GM11168 (cell line): ENCODE measurements at regions not wholly inside any gene's neighbourhood (a gene's known extent, or its start where the extent isn't known, plus 50 kb on each side); places are given as distances from the start of the nearest gene placed in this dataset.

Source experiments
- in situ Hi-C: fragments of 300-500 bp; cut with MboI; formaldehyde crosslinking; loops from one replicate; pipeline ENCODE4 v1.12.0; 2022; ENCODE audit warnings: low sequenced_read_pairs; ENCODE audit not compliant: unreplicated experiment

DNA sequence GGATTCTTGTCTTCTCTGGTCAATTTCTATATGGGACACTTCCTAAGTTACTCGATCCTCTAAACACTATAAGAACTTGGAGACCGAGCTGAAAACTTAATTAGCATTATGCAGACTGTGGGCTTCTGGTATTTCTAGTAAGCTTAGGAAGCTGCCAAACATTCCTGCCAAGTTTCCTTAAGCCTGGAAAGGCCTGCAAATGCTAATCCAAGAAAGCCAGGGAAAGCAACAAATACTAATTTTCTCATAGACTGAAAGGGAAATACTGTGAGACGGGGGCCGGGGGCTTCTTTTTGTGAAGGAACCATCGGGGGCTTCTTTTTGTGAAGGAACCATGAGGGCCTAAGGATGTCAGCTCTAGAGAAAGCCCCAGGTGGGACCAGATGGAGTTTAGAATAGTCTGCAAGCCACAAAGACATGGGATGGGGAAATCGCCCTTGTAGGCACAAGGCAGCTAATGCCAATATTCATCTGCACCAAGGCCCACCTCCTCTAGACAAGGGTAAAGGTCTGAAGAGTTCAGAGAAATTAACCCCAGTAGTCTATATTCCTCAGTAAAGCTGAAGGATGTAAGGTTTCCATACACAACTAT, 332.4 kb upstream of the PRDM1 start:
- in situ Hi-C loops: no loop called here

DNA sequence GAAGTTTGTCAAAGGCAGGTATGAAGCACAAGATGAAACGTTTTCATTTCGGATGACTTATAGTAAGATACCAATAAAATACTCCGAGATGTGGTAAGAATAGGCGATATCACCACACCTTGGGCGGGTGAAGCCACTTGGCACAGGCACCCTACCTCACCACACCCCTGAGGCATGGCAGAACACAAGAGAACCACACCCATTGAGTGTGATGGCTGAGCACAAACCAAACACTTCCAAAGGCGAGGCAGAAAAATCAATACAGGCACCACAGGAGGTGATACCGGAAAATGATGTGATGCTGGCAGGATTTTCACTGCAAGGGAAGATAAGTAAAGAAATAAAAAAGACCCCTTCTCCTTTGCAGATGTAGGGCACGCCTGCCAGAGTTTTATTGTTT, 332.9 kb upstream of the PRDM1 start:
- in situ Hi-C loops: no loop called here

DNA sequence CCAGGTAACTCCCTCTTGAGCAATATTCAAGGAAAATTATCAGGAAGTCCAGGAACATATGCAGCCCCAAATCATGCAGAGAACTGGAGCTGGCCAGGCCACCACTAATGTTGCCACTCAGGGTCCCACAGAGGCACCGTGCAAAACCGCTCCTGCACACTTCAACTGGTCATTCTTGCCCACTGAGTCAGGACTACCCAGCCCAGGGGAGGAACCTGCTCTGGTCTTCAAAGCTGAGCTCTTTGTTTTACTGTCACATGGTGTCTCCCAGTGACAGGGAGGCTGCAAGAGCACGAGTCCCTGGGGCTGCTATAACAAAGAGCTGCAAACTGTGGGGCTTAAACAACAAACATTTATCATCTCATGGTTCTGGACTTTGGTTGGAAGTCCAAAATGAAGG, 336.0 kb upstream of the PRDM1 start:
- in situ Hi-C loops: no loop called here

DNA sequence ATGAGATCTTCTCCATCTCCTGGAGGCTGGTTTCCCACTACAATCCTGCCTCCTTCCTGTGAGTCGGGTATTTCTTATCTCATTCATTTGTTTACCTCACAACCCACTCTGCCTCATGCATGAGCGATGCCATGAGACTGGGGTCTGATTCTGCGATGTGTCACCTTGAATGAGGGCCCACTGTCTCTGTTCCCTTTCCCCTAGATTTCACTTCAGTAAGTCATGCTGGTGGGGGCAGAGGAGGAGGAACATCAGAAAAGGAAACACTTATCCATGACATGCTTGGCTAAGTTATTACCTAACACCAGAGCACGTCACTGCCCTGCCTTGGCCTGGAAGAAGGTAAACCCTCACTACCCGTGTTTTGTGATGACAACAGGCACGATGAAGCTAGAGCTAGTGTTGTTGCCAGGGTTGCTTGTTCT, 337.4 kb upstream of the PRDM1 start:
- in situ Hi-C loops: loop anchor here (25.0 kb wide), 2 partner anchors 339 to 489 kb away; partner anchors contain the start of gene PRDM1

DNA sequence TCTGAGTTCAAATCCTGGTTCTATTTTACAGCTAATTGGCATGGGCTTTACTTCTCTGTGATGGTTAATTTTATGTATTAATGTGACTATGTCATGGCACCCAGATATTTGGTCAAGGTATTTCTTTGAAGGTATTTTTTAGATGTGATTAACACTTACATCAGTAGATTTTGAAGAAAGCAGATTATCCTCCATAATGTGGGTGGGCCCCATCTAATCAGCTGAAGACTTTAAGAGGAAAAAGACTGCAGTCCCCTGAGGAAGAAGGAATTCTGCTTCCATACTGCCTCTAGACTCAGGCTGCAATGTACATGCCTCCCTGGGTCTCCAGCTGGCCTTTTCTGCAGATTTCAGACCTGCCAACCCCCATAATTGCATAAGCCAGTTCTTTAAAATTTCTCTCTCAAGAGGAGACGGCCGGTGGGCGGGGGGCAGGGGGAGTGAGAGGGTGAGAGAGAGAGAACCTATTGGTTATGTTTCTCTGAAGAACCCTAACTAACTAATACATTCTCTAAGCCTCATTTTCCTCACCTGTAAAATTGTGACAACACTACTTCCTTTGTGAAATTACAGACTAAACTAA, 338.2 kb upstream of the PRDM1 start:
- in situ Hi-C loops: loop anchor here (25.0 kb wide), 2 partner anchors 339 to 489 kb away; partner anchors contain the start of gene PRDM1

DNA sequence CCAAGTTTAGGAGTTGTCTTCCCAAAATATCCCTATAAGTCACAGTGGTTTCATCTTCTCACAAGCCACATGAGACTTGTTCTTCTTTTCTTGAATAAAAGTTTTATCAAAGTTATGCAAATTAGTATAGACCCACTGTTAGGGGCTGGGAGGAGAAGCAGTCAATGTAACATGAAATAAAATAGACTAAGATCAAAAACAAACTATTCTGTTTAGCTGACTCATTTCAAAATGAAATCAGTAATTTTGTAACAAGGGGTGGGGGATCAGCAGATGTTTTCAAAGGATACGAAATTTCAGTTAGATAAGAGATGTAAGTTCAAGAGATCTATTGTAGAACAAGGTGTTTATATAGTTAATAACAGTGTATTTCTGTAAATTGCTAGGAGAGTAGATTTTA, 339.6 kb upstream of the PRDM1 start:
- in situ Hi-C loops: loop anchor here (25.0 kb wide), 2 partner anchors 341 to 491 kb away; partner anchors contain the start of gene PRDM1

DNA sequence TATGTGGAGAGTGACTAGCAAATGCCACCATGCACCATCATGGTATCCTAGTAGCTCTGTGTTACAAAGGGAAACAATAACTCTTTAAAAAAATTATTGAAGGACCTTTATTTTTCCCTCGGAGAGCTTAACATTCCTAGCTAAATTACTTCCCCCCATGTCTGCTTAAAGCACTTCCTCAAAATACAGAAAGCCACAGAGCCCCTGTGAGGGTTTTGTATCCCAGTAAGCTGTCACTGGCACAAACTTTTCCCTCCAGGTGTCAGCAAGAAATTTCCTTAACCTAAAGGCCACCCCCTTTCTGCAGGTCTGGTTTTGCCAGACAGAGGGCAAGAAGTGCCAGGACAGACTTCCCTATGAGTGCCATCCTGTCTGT, 340.0 kb upstream of the PRDM1 start:
- in situ Hi-C loops: loop anchor here (25.0 kb wide), 2 partner anchors 341 to 491 kb away; partner anchors contain the start of gene PRDM1

DNA sequence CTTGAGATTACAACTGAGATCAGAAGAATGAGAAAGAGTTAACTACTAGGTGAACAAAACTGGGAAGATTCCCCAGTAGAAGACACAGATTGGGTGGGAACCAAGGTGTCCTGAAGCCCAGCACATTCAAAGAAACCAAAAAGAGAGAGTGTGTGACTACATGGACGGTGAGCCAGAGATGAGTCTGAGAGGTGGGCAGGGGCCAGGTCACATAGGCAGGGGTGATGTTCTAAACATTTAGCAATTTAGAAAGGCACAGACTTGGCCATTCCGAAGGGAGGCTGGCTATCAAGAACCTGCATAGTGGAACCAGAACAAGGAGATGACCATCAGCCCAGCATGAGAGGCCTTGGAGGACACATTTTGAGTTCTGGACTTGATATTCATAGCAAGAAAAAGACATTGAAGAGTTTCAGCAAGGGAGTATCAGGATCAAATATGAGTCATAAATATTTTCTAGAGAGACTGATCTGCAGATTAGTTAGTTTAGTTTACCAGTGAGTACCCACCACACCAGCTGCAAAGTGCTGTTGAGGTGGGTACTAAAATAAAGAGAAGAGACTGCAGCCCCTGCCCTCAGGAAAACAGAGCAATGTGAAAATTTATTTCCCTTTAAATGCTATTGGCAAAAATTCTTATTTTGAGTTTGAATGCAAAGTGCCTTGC, 340.5 kb upstream of the PRDM1 start:
- in situ Hi-C loops: loop anchor here (25.0 kb wide), 2 partner anchors 342 to 492 kb away; partner anchors contain the start of gene PRDM1

DNA sequence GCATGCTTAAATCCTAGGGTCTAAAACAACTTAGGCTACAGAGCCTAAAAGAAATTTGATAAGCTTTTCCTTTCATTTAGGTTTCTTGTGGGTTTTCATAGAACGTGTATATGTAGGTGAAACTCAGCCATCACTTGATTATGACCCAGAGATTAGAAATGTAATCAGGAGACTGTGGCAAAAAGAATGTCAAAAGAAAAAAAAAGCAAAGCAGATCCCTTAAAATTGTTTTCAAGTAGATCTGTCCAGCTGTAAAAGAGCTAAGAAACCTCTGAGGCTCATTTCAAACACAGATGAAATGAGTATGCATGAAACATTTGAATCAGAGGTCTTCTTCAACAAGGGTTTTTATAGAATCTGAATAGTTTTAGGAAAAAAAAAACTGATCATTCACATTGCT, 341.3 kb upstream of the PRDM1 start:
- in situ Hi-C loops: loop anchor here (25.0 kb wide), 2 partner anchors 342 to 492 kb away; partner anchors contain the start of gene PRDM1

DNA sequence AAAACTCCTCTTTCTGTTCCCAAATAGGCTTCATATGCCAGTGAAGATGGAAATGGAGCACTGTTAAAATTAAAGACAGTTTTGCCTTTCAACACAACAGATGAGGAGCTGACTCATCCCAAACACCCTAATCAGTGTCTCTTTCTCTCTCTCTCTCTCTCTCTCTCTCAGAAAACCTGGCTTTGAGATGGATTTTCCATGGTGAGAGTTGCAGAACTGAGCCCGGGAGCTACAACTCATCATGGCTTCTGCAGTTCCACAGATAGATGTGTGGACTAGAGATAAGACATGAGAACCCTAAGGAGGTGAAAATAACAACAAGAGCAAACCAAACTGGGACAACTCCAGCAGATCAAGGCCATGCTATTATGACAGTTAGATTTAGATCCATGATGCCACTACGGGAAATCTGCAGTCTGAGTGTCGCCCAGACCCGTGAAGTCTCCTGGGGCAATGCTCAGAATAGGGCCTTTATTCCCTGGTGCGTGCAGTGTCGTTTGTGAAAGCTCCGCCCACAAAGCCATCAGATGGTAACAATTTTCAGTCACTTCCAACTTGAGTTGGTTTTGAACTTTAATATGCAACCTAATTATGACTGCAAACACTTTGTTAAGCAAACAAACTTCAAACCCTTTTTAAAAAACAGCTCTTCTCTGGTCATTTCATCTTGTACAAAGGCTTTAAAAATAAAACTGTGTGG, 338.2 kb upstream of the PREP start:
- in situ Hi-C loops: loop anchor here (25.0 kb wide), 2 partner anchors 346 to 496 kb away; partner anchors contain the start of gene PRDM1

DNA sequence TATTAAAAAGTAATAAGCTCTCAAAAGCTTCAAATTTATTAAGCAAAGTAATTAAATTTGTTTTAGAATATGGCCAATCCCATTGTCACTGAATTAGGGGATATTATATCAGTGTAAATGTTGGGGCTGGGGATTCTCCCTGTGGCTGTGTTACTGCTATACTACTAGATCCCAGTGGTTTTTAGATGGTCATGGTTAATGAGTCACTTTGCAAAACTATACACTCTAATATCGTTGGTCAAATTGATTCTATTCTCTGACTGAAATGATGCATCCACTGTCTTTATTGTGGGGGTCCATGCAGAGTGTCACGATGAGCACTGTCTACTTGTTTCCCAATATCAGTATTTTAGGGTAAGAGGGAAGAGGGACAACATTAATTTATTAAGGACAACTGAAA, 336.9 kb upstream of the PREP start:
- in situ Hi-C loops: loop anchor here (10.0 to 25.0 kb wide), 3 partner anchors 255 to 498 kb away; partner anchors contain the start of gene PRDM1

DNA sequence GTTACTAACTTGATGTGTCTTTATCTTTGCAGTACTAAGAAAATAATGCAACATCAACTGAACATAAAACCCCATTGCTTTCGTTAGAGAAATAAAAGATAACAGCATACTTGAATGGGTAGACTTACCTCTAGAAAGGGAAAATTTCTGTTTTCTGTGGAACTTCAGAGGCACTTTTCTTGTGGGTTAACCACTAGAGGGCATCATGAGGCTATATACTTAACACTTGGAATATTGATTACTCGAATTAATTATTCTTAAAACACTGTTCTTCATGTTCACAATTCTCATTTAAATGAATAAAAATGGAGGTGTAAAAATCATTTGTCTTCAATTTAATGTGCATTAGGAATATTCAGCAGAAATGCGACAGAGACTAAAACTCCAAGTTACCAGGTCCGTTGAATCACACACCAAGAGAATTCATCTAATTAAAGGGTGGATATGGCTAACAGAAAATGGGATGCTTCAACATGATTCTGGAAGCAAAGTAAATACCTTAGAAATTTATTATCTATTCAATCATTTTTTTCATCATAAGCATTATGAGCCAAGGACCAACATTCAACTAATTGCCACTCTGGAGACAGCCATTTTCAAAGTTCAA, 330.8 kb upstream of the PREP start:
- in situ Hi-C loops: loop anchor here (10.0 to 25.0 kb wide), 3 partner anchors 249 to 504 kb away; partner anchors contain the start of gene PRDM1

DNA sequence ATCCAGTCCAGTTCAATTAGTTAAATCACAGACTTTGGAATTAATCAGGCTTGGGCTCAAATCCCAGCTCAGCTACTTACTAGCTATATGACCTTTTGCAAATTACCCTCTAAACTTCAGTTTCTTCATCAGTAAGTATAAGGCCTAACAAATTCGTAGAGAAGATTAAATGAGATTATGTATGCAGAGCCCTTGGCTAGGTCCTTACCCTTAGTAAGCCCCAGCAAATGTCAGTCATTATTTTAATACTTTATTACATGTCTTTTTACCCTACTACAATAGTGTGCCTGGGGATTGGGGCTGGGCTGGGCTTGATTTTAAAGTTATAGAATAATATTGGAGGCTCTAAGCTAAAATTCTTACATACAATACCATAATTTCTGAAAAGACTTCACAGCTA, 326.1 kb upstream of the PREP start:
- in situ Hi-C loops: loop anchor here (25.0 kb wide), 2 partner anchors 358 to 508 kb away; partner anchors contain the start of gene PRDM1

DNA sequence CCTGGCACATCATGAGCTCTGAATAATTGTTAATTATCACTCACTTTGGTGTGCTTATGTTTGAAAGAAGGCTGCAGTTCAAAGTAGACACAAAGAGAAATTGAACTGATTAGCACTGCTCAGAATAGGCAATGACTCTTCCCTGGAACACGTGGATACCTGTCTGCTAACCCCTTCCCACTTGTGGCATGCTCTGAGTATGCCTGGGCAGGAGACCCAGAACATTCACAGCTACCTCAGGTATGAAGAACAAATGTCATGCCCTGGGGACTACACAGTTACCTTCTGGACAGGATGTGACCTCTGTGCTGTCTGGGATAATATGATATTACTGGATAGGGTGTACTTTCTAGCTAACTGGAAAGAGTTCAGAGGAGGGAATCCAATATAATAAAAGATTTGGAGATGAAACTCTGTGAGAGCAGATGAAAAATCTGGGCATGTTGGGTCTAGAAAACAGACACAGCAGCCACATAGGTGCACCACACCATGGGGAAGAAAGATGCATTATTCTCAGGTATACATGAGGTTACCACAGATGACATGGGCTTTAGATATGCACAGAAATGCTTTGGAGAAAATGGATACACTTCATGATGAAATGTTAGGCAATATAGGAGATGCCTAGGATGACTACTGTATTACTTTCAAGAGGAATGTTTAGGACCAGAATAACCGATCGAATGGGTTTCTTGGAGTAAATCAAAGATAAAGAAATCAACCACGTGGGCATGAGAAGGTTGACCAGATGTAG, 324.2 kb upstream of the PREP start:
- in situ Hi-C loops: loop anchor here (25.0 kb wide), 2 partner anchors 360 to 510 kb away; partner anchors contain the start of gene PRDM1

DNA sequence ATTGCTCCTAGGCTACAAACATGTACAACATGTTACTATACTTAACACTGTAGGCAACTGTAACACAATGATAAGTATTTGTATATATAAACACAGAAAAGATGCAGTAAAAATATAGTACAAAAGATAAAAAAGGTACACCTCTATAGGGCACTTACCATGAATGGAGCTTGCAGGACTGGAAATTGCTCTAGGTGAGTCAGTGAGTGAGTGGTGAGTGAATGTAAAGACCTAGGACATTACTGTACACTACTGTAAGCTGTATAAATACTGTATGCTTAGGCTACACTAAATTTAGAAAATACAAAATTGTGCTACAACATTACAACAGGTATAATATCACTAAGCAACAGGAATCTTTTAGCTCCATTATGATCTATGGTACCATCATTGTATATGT, 312.0 kb upstream of the PREP start:
- in situ Hi-C loops: no loop called here

DNA sequence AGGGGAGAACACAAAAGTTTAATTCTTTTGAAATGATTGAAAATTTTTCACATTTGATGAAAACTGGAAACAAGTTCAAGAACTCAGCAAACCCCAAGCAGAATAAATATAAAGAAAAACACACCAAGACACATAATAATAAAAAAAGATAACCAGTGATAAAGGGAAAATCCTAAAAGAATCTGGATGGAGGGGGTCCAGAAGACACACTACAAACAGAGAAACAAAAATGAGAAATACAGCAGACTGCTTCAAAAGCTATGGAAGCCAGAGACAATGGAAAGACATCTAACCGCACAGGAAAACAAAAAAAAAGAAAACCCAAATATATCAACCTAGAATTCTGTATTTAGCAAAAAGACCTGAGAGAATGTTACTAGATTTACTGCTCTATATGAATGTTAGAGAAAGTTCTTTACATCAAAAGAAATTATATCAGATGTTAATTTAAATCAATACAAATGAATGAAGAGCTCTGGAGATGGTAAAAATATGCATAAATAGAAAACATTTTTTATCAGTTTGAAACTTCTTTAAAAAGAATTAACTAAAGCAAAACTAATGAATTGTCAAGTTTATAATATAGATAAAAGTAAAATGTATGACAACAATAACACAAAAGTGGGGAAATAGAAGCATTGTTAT, 310.7 kb upstream of the PREP start:
- in situ Hi-C loops: no loop called here

DNA sequence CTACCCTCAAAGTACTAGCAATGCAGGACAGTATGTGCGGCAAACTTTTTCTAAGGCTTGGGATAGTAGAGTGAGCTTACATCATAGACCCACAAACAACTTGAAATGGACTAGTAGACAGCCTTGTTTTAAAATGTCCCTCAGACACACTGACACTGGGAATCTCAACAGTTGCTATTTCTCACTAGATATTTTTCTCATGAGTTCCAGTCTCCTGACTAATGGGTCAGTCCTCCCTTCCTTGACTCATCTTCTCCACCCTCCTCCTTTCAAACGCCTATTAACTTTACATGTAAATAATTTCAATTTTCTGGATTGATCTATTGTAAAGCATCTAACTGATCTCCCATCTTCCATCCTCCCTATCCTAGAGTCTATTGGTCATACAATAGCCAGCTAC, 308.3 kb upstream of the PREP start:
- in situ Hi-C loops: no loop called here

DNA sequence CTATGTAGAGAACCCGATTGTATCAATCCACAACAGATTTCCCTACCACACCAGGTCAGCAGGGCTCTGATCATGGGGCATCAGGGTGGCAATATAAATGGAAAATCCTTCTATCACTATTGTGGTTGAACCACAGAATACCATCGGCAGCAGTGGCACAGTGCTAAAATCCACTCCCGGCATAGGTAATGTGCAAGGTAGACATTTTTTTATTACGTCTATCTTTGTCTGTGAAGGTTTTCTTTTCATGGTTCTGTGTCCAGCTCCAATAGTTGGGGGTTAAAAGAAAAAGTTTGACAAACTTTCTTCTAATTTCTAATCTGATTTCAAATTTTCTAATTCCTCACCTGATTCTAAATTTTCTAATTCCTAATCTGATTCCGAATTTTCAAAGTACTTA, 302.7 kb upstream of the PREP start:
- in situ Hi-C loops: no loop called here

DNA sequence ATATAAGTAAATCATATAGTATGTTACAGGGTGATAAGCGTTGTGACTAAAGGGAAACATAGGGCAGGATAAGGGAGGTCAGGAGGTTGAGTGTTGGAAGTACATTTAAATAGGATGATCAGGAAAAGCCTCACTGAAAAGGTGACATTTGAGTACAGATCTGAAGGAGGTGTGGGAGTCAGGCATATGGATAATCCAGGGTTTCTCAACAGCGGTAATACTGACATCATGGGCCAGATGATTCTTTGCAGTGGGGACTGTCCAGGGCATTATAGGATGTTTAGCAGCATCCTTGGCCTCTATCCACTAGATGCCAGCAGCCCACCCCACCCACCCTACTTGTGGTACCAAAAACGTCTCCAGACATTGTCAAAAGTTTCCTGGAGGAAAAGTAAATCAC, 292.6 kb upstream of the PREP start:
- in situ Hi-C loops: no loop called here
